H1 (cell line): ENCODE measurements at regions not wholly inside any gene's neighbourhood (a gene's known extent, or its start where the extent isn't known, plus 50 kb on each side); places are given as distances from the start of the nearest gene placed in this dataset.

Experiments
- CTCF ChIA-PET: fragments of 300-600 bp; sonication (Branson Sonifier 250); formaldehyde crosslinking; loops from one replicate; lab custom pipeline; 2021; ENCODE audit not compliant: partially characterized antibody; lab: Charles Lee
- POLR2A ChIA-PET: fragments of 300-600 bp; sonication (Branson Sonifier 250); formaldehyde crosslinking; loops from one replicate; lab custom pipeline; 2021; ENCODE audit warnings: inconsistent platforms; ENCODE audit not compliant: partially characterized antibody; lab: Charles Lee
- DNase-seq, 2 experiments: peaks; one replicate each; pipeline versions ENCODE4 v3.0.0 to v3.0.0-alpha.2; 2010 to 2022; ENCODE audit warnings: low spot score in 2 of 2, low read depth in 1 of 2, mixed read lengths in 1 of 2
- FAIRE-seq: peaks from 2 replicates; lab custom pipeline; 2011; peaks lifted over from hg19 to GRCh38; lab: Jason Lieb, UNC
- H2AFZ ChIP-seq: 2 replicates; pipeline ENCODE4 v1.8.1; 2012; ENCODE audit warnings: low read length, inconsistent platforms
- H2AK5ac ChIP-seq: 2 replicates; pipeline ENCODE4 v1.6.1; 2013; ENCODE audit warnings: low read depth, low read length
- H2BK120ac ChIP-seq: replicated peaks from 2 replicates; pipeline ENCODE3; 2013; ENCODE audit warnings: low read depth, low read length, inconsistent platforms
- H2BK12ac ChIP-seq: 2 replicates; pipeline ENCODE4 v1.6.1; 2013; ENCODE audit warnings: low read depth, low read length
- H2BK15ac ChIP-seq: 2 replicates; pipeline ENCODE4 v1.6.1; 2013; ENCODE audit warnings: low read length
- H2BK20ac ChIP-seq: 2 replicates; pipeline ENCODE4 v1.6.1; 2013; ENCODE audit warnings: low read length
- H2BK5ac ChIP-seq: 2 replicates; pipeline ENCODE4 v1.6.1; 2013; ENCODE audit warnings: low read depth, low read length
- H3K14ac ChIP-seq: 2 replicates; pipeline ENCODE4 v1.6.1; 2013; ENCODE audit warnings: inconsistent platforms; ENCODE audit not compliant: insufficient read length
- H3K18ac ChIP-seq: 2 replicates; pipeline ENCODE4 v1.6.1; 2013; ENCODE audit warnings: low read length; ENCODE audit errors: extremely low read depth
- H3K23ac ChIP-seq: 2 replicates; pipeline ENCODE4 v1.6.1; 2013; ENCODE audit warnings: inconsistent platforms; ENCODE audit not compliant: insufficient read length
- H3K23me2 ChIP-seq: 2 replicates; pipeline ENCODE4 v1.6.1; 2013; ENCODE audit warnings: low read depth, low read length
- H3K27ac ChIP-seq: 2 replicates; pipeline ENCODE4 v1.6.1; 2011; ENCODE audit warnings: low read depth, low read length, inconsistent platforms
- H3K27me3 ChIP-seq, 4 experiments: replicated peaks in 1 of 4; 1 replicate in 1 of 4; 2 replicates in 3 of 4; pipeline versions ENCODE4 v1.6.1 to v1.8.1; 2011 to 2013; ENCODE audit warnings: low read length in 3 of 4, mild to moderate bottlenecking in 3 of 4, inconsistent platforms in 2 of 4, mixed read lengths in 2 of 4, moderate library complexity in 1 of 4; ENCODE audit not compliant: control insufficient read depth in 3 of 4, insufficient read depth in 3 of 4; ENCODE audit errors: extremely low read depth in 1 of 4
- H3K36me3 ChIP-seq, 4 experiments: 2 replicates each; pipeline versions ENCODE4 v1.6.1 to v1.8.1; 2011 to 2013; ENCODE audit warnings: mild to moderate bottlenecking in 4 of 4, low read length in 3 of 4, moderate library complexity in 2 of 4, control low read depth in 1 of 4, inconsistent platforms in 1 of 4; ENCODE audit not compliant: insufficient read depth in 4 of 4, control insufficient read depth in 2 of 4
- H3K4ac ChIP-seq: replicated peaks from 2 replicates; pipeline ENCODE3; 2013; ENCODE audit warnings: low read length, low read depth, mixed read lengths, inconsistent platforms; ENCODE audit not compliant: insufficient read length
- H3K4me1 ChIP-seq, 4 experiments: replicated peaks in 1 of 4; 1 replicate in 1 of 4; 2 replicates in 3 of 4; pipeline versions ENCODE4 v1.6.1 to v1.8.1; 2011 to 2013; ENCODE audit warnings: low read length in 3 of 4, inconsistent platforms in 2 of 4, mixed read lengths in 1 of 4; ENCODE audit not compliant: insufficient read depth in 4 of 4, control insufficient read depth in 3 of 4
- H3K4me2 ChIP-seq, 2 experiments: 2 replicates each; pipeline versions ENCODE4 v1.6.1 to v1.8.1; 2011 to 2013; ENCODE audit warnings: low read depth in 2 of 2, low read length in 2 of 2, control low read depth in 1 of 2, inconsistent platforms in 1 of 2, mild to moderate bottlenecking in 1 of 2; ENCODE audit not compliant: insufficient read depth in 1 of 2
- H3K4me3 ChIP-seq, 4 experiments: fragments of 200-600, 300-600 bp in 1 of 4; sonication (generic), shearing (Covaris generic), sonication (Bioruptor Twin) in 1 of 4; 2 replicates each; pipeline versions ENCODE4 v1.5.1 to v1.8.1; 2011 to 2016; ENCODE audit warnings: low read length in 4 of 4, low read depth in 3 of 4, control low read depth in 2 of 4, inconsistent platforms in 2 of 4, mild to moderate bottlenecking in 2 of 4, mixed read lengths in 1 of 4, moderate library complexity in 1 of 4; ENCODE audit not compliant: insufficient read depth in 2 of 4; ENCODE audit errors: extremely low read depth in 1 of 4
- H3K56ac ChIP-seq: replicated peaks from 2 replicates; pipeline ENCODE3; 2013; ENCODE audit warnings: low read depth, mild to moderate bottlenecking, mixed read lengths, low read length, inconsistent platforms; ENCODE audit not compliant: insufficient read length
- H3K79me1 ChIP-seq: 2 replicates; pipeline ENCODE4 v1.6.1; 2013; ENCODE audit warnings: low read depth, low read length, control low read depth
- H3K79me2 ChIP-seq, 2 experiments: 2 replicates each; pipeline versions ENCODE4 v1.6.1 to v1.8.1; 2012 to 2013; ENCODE audit warnings: low read length in 2 of 2, mild to moderate bottlenecking in 2 of 2, inconsistent platforms in 1 of 2; ENCODE audit not compliant: insufficient read depth in 2 of 2, control insufficient read depth in 1 of 2
- H3K9ac ChIP-seq, 4 experiments: replicated peaks in 1 of 4; 1 replicate in 1 of 4; 2 replicates in 3 of 4; pipeline versions ENCODE4 v1.6.1 to v1.8.1; 2011 to 2013; ENCODE audit warnings: low read depth in 3 of 4, low read length in 3 of 4, control low read depth in 2 of 4, mild to moderate bottlenecking in 2 of 4, moderate library complexity in 2 of 4, inconsistent platforms in 1 of 4; ENCODE audit errors: extremely low read depth in 1 of 4
- H3K9me3 ChIP-seq, 2 experiments: 2 replicates each; pipeline versions ENCODE4 v1.6.1 to v1.8.1; 2012 to 2013; ENCODE audit warnings: mild to moderate bottlenecking in 2 of 2, moderate library complexity in 2 of 2, control low read depth in 1 of 2, inconsistent platforms in 1 of 2, low read depth in 1 of 2, low read length in 1 of 2, mixed read lengths in 1 of 2; ENCODE audit not compliant: insufficient read depth in 2 of 2
- H4K20me1 ChIP-seq, 2 experiments: replicated peaks in 1 of 2; 2 replicates each; pipeline versions ENCODE3 to v1.8.1; 2011 to 2013; ENCODE audit warnings: inconsistent platforms in 2 of 2, low read length in 2 of 2, mild to moderate bottlenecking in 1 of 2; ENCODE audit not compliant: insufficient read depth in 2 of 2, control insufficient read depth in 1 of 2
- H4K5ac ChIP-seq: 2 replicates; pipeline ENCODE4 v1.6.1; 2013; ENCODE audit warnings: low read length, low read depth, mixed read lengths, inconsistent platforms; ENCODE audit not compliant: insufficient read length
- H4K8ac ChIP-seq: 2 replicates; pipeline ENCODE4 v1.8.0; 2013; ENCODE audit warnings: mild to moderate bottlenecking, moderate library complexity, low read length, inconsistent platforms; ENCODE audit not compliant: insufficient read depth; ENCODE audit errors: extremely low read depth
- H4K91ac ChIP-seq: replicated peaks from 2 replicates; pipeline ENCODE3; 2013; ENCODE audit warnings: low read length, mixed read lengths, inconsistent platforms; ENCODE audit not compliant: insufficient read length
- CHD7 ChIP-seq: fragments of 300-600 bp; sonication (generic); IDR thresholded peaks from 2 replicates; pipeline ENCODE4 v1.7.1; 2012; ENCODE audit warnings: low read length, moderate library complexity, mild to moderate bottlenecking, inconsistent platforms; ENCODE audit not compliant: insufficient replicate concordance
- YY1 ChIP-seq: IDR thresholded peaks from 2 replicates; pipeline ENCODE4 v1.6.1; 2011; ENCODE audit warnings: low read depth, mild to moderate bottlenecking, low read length

GRCh38 chr11:91209306-91209705, 986.5 kb upstream of the CHORDC1 start:
- POLR2A ChIA-PET = no interaction called here
- TF ChIP-seq YY1 = no peak
- no peak for TF ChIP-seq CHD7

More at GRCh38 chr11:91209306-91209705, 986.5 kb upstream of the CHORDC1 start:
- FAIRE-seq (no peak), DNase-seq (no peak)
- Histone ChIP-seq H4K20me1 (no peaks in the 10 kb centered on the region), H2BK120ac (no peak overlapping the region), H3K14ac (no peak overlapping the region), H3K27ac (no peak overlapping the region), H3K18ac (no peak overlapping the region), H3K27me3 (no peaks in the 10 kb centered on the region), H4K8ac (no peak overlapping the region), H2BK5ac (no peak overlapping the region), H2BK15ac (no peak overlapping the region), H3K23me2 (no peaks in the 10 kb centered on the region), H3K9me3 (no peaks in the 10 kb centered on the region), H3K9ac (no peak overlapping the region), H3K4me2 (no peak overlapping the region), H4K5ac (no peak overlapping the region), H3K79me2 (no peaks in the 10 kb centered on the region), H3K23ac (no peak overlapping the region), H2AFZ (no peak overlapping the region), H3K4me1 (no peaks in the 10 kb centered on the region), H2BK20ac (no peak overlapping the region), H2AK5ac (no peak overlapping the region), H3K36me3 (no peaks in the 10 kb centered on the region), H3K4ac (no peak overlapping the region), H4K91ac (no peak overlapping the region), H2BK12ac (no peak overlapping the region), H3K56ac (no peak overlapping the region), H3K79me1 (no peaks in the 10 kb centered on the region), H3K4me3 (no peak overlapping the region)
- CTCF ChIA-PET = no interaction called here
